ENCODE measurements at regions not wholly inside any gene's neighbourhood (a gene's known extent, or its start where the extent isn't known, plus 50 kb on each side); places are given as distances from the start of the nearest gene placed in this dataset.

- no peak for TF ChIP-seq POLR2AphosphoS5 (IDR thresholded peaks at IDR 0.05)
- no peak for TF ChIP-seq POLR2A (IDR thresholded peaks at IDR 0.05)
- no peak for TF ChIP-seq CTCF (IDR thresholded peaks at IDR 0.05)
Observed at GRCh38 chr13:81116461-81117282, 775.7 kb upstream of the SPRY2 start.
